K562 (cell line): ENCODE measurements at regions not wholly inside any gene's neighbourhood (a gene's known extent, or its start where the extent isn't known, plus 50 kb on each side); places are given as distances from the start of the nearest gene placed in this dataset.

ENCODE experiments used
- ATAC-seq: fragments of 200-7000 bp; cut with Tn5 transposase; 3 replicates; pipeline ENCODE4 v1.9.1; 2020; ENCODE audit warnings: moderate library complexity
- BruUV-seq: library from RNA; stranded (reverse); fragments of 400-500 nt; replicated peaks from 2 replicates; lab custom pipeline; 2021; lab: Mats Ljungman, UMichigan
- CTCF ChIA-PET: fragments of 300-600 bp; formaldehyde crosslinking; extraction: SDS; loops from one replicate; lab custom pipeline; 2021; ENCODE audit warnings: low intra/inter-chr PET ratio; lab: Yijun Ruan, JAX
- POLR2A ChIA-PET: fragments of 300-600, 350-650 bp; sonication (Branson Sonifier 250); formaldehyde crosslinking; extraction: SDS; loops from one replicate; lab custom pipeline; 2021; ENCODE audit warnings: antibody characterized with exemption, inconsistent platforms; lab: Yijun Ruan, JAX
- DNase-seq, 4 experiments: peaks; one replicate each; pipeline versions ENCODE4 v3.0.0 to v3.0.0-alpha.2; 2011 to 2018; ENCODE audit warnings: low spot score in 3 of 4, mixed read lengths in 3 of 4; ENCODE audit errors: extremely low read depth in 1 of 4
- FAIRE-seq: peaks from 2 replicates; lab custom pipeline; 2011; peaks lifted over from hg19 to GRCh38; lab: Jason Lieb, UNC
- H2AFZ ChIP-seq: 2 replicates; pipeline ENCODE4 v1.6.0; 2011; ENCODE audit warnings: low read depth, low read length, control low read depth, inconsistent platforms
- H3K27ac ChIP-seq: fragments of 200-600 bp; 3 replicates; pipeline ENCODE4 v1.8.0; 2011; ENCODE audit warnings: low read depth, mild to moderate bottlenecking, control low read depth, inconsistent platforms, low read length, moderate library complexity, mixed read lengths; ENCODE audit errors: extremely low read depth
- H3K27me3 ChIP-seq, 2 experiments: fragments of 300-600 bp in 1 of 2; 2 replicates in 1 of 2; 3 replicates in 1 of 2; pipeline versions ENCODE4 v1.6.0 to v1.8.0; 2011; ENCODE audit warnings: inconsistent platforms in 2 of 2, low read length in 2 of 2, mild to moderate bottlenecking in 1 of 2, mixed read lengths in 1 of 2, moderate library complexity in 1 of 2; ENCODE audit not compliant: control insufficient read depth in 2 of 2, insufficient read depth in 2 of 2
- H3K36me3 ChIP-seq: fragments of 300-600 bp; 3 replicates; pipeline ENCODE4 v1.8.0; 2011; ENCODE audit warnings: mild to moderate bottlenecking, low read length, inconsistent platforms; ENCODE audit not compliant: control insufficient read depth, insufficient read depth
- H3K4me1 ChIP-seq, 2 experiments: fragments of 200-600 bp in 1 of 2; replicated peaks in 1 of 2; 2 replicates in 1 of 2; 3 replicates in 1 of 2; pipeline versions ENCODE4 v1.5.1 to v1.8.0; 2011; ENCODE audit warnings: inconsistent platforms in 2 of 2, low read length in 2 of 2, mild to moderate bottlenecking in 1 of 2, mixed read lengths in 1 of 2, moderate library complexity in 1 of 2; ENCODE audit not compliant: control insufficient read depth in 2 of 2, insufficient read depth in 2 of 2
- H3K4me2 ChIP-seq: 2 replicates; pipeline ENCODE4 v1.6.1; 2011; ENCODE audit warnings: low read length, control low read depth, inconsistent platforms, mixed read lengths; ENCODE audit not compliant: insufficient read depth
- H3K4me3 ChIP-seq: fragments of 200-600 bp; sonication (generic), shearing (Covaris generic); 2 replicates; pipeline ENCODE4 v1.5.1; 2016; ENCODE audit warnings: control low read depth, inconsistent platforms
- H3K79me2 ChIP-seq: fragments of 200-600 bp; 3 replicates; pipeline ENCODE4 v1.8.0; 2011; ENCODE audit warnings: low read length, inconsistent platforms; ENCODE audit not compliant: control insufficient read depth, insufficient read depth
- H3K9ac ChIP-seq, 2 experiments: 2 replicates each; pipeline versions ENCODE4 v1.6.0 to v1.6.1; 2011; ENCODE audit warnings: low read depth in 2 of 2, low read length in 2 of 2, control low read depth in 1 of 2, inconsistent platforms in 1 of 2, mild to moderate bottlenecking in 1 of 2, mixed read lengths in 1 of 2; ENCODE audit not compliant: insufficient read depth in 1 of 2
- H3K9me1 ChIP-seq: one replicate; pipeline ENCODE4 v1.6.0; 2011; ENCODE audit warnings: inconsistent platforms, mild to moderate bottlenecking, low read length, moderate library complexity; ENCODE audit not compliant: control insufficient read depth, insufficient read depth
- H3K9me3 ChIP-seq: replicated peaks from 2 replicates; pipeline ENCODE4 v1.5.1; 2011; ENCODE audit warnings: low read depth, low read length, inconsistent platforms; ENCODE audit not compliant: control insufficient read depth, insufficient read depth
- H4K20me1 ChIP-seq: replicated peaks from 2 replicates; pipeline ENCODE4 v1.6.1; 2011; ENCODE audit warnings: low read length, inconsistent platforms, mixed read lengths; ENCODE audit not compliant: control insufficient read depth, insufficient read depth
- DEAF1 ChIP-seq: fragments of 450-650 bp; formaldehyde crosslinking; IDR thresholded peaks from 2 replicates; pipeline ENCODE4 v1.4.0; 2020; ENCODE audit warnings: mild to moderate bottlenecking, moderate library complexity
- EP400 ChIP-seq: fragments of 450-650 bp; IDR thresholded peaks from 2 replicates; pipeline ENCODE4 v1.6.1; 2017; ENCODE audit warnings: antibody characterized with exemption, mild to moderate bottlenecking, moderate library complexity
- ETV5 ChIP-seq: sonication (generic); formaldehyde crosslinking; IDR thresholded peaks from 2 replicates; pipeline ENCODE4 v1.4.0; 2020; ENCODE audit warnings: low read depth, mild to moderate bottlenecking, missing genetic modification reagents
- KDM4B ChIP-seq, 2 experiments: fragments of 450-650 bp in 1 of 2; sonication (generic) in 1 of 2; IDR thresholded peaks; 2 replicates each; pipeline ENCODE4 v1.6.1; 2016 to 2017; ENCODE audit warnings: borderline replicate concordance in 2 of 2, antibody characterized with exemption in 1 of 2, low read depth in 1 of 2, mild to moderate bottlenecking in 1 of 2
- MBD1 ChIP-seq: fragments of 250-450 bp; sonication (Bioruptor Pico); IDR thresholded peaks from 2 replicates; pipeline ENCODE4 v1.8.0; 2022; ENCODE audit warnings: inconsistent platforms
- NRF1 ChIP-seq, 2 experiments: fragments of 450-650 bp; IDR thresholded peaks in 1 of 2; conservative IDR thresholded peaks in 1 of 2; 2 replicates each; pipeline ENCODE4 v1.6.1; 2014; ENCODE audit warnings: mild to moderate bottlenecking in 2 of 2
- PCBP2 ChIP-seq: fragments of 200-400 bp; formaldehyde crosslinking; IDR thresholded peaks from 2 replicates; pipeline ENCODE4 v1.6.1; 2018; ENCODE audit warnings: low read length, low read depth, mild to moderate bottlenecking, moderate library complexity; ENCODE audit not compliant: poor library complexity, severe bottlenecking
- TFE3 ChIP-seq: fragments of 450-650 bp; formaldehyde crosslinking; IDR thresholded peaks from 2 replicates; pipeline ENCODE4 v1.4.0; 2020; ENCODE audit warnings: mild to moderate bottlenecking, mixed read lengths
- U2AF2 ChIP-seq: fragments of 200-400 bp; formaldehyde crosslinking; optimal IDR thresholded peaks from 2 replicates; pipeline ENCODE3; 2017; ENCODE audit warnings: low read depth, mild to moderate bottlenecking, low read length
- ZNF280A ChIP-seq: fragments of 450-650 bp; IDR thresholded peaks from 2 replicates; pipeline ENCODE4 v1.6.1; 2018; ENCODE audit warnings: mild to moderate bottlenecking, low read depth; ENCODE audit not compliant: partially characterized antibody
- WGBS: fragments of 100-300 bp; shearing (Covaris generic); methylation state at CpG from one replicate; pipeline ENCODE4 v1.1.6; 2016; ENCODE audit warnings: low coverage, mixed read lengths; ENCODE audit not compliant: insufficient coverage; ENCODE audit errors: missing lambda C conversion rate; 5-methylcytosine and 5-hydroxymethylcytosine counted together
- in situ Hi-C: fragments of 300-500 bp; cut with MboI; formaldehyde crosslinking; loops from 4 replicates; pipeline ENCODE4 v1.15.0; 2018; ENCODE audit warnings: inconsistent platforms, mixed read lengths
- intact Hi-C: fragments of 100-400 bp; cut with micrococcal nuclease; formaldehyde crosslinking; loops from 2 replicates; pipeline ENCODE4 v1.14.2; 2022
- TF ChIP-seq, protein P1 (sequence below): sonication (generic); formaldehyde crosslinking; IDR thresholded peaks from 2 replicates; pipeline ENCODE4 v1.8.1; 2023; ENCODE audit warnings: mild to moderate bottlenecking, missing genetic modification reagents

GRCh38 chr14:83128783-83129182 lies 1595.1 kb upstream of the SEL1L start:
- ChIA-PET CTCF (no interaction called here), POLR2A (no interaction called here)
- no TSS peak for BruUV-seq
- no peak overlapping the region for H3K9ac ChIP-seq
- ATAC-seq (no peak), DNase-seq (no peak), FAIRE-seq (no peak)
- in situ Hi-C loops (no loop called here), intact Hi-C loops (no loop called here)
- H3K4me1 ChIP-seq, result no peaks in the 10 kb centered on the region
- WGBS, result 0% methylated on average over 4 of the region's 4 CpGs
- H3K4me3 ChIP-seq, result no peak overlapping the region
- H4K20me1 ChIP-seq, result no peaks in the 10 kb centered on the region
- H3K36me3 ChIP-seq, result no peaks in the 10 kb centered on the region
- no peak overlapping the region for H3K27ac ChIP-seq
- no peaks in the 10 kb centered on the region for H3K27me3 ChIP-seq
- no peaks in the 10 kb centered on the region for H3K9me3 ChIP-seq
- H3K9me1 ChIP-seq, result no peaks in the 10 kb centered on the region
- no peaks in the 10 kb centered on the region for H3K79me2 ChIP-seq
- no peak overlapping the region for H3K4me2 ChIP-seq
- no peak overlapping the region for H2AFZ ChIP-seq
- no peak for TF ChIP-seq MBD1
- no peak for TF ChIP-seq TFE3 (CRISPR knock-in tag)
- no peak for TF ChIP-seq ETV5
- TF ChIP-seq, protein P1, sequence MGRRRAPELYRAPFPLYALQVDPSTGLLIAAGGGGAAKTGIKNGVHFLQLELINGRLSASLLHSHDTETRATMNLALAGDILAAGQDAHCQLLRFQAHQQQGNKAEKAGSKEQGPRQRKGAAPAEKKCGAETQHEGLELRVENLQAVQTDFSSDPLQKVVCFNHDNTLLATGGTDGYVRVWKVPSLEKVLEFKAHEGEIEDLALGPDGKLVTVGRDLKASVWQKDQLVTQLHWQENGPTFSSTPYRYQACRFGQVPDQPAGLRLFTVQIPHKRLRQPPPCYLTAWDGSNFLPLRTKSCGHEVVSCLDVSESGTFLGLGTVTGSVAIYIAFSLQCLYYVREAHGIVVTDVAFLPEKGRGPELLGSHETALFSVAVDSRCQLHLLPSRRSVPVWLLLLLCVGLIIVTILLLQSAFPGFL, result no peak
- no peak for TF ChIP-seq NRF1 (conservative IDR thresholded peaks at IDR 0.05 in 1 of 2, IDR thresholded peaks at IDR 0.05 in 1 of 2)
- no peak for TF ChIP-seq U2AF2
- no peak for TF ChIP-seq PCBP2
- no peak for TF ChIP-seq KDM4B (IDR thresholded peaks at IDR 0.05; ENCODE audit: borderline replicate concordance in 2 of 2, low read depth in 1 of 2)
- TF ChIP-seq ZNF280A, result no peak
- no peak for TF ChIP-seq DEAF1 (CRISPR knock-in tag)
- no peak for TF ChIP-seq EP400
